Thoracic aorta (tissue), 2 donors: ENCODE measurements at regions not wholly inside any gene's neighbourhood (a gene's known extent, or its start where the extent isn't known, plus 50 kb on each side); places are given as distances from the start of the nearest gene placed in this dataset.

ENCODE experiments used
- ATAC-seq: fragments of 150-250 bp; one replicate; pipeline ENCODE4 v1.8.0; 2017; ENCODE audit warnings: low read depth; ENCODE audit not compliant: insufficient number of reproducible peaks, low FRiP score
- DNase-seq: peaks from one replicate; pipeline ENCODE4 v3.0.0-alpha.2; 2020; ENCODE audit warnings: low spot score
- H3K27ac ChIP-seq, 2 donors: fragments of 200-600 bp; sonication (generic); 1 replicate in 1 of 2; 2 replicates in 1 of 2; pipeline ENCODE4 v1.5.1; 2016; ENCODE audit warnings: mild to moderate bottlenecking in 2 of 2, moderate library complexity in 2 of 2
- H3K27me3 ChIP-seq: fragments of 200-600 bp; sonication (generic); replicated peaks from 2 replicates; pipeline ENCODE4 v1.6.0; 2016; ENCODE audit warnings: mild to moderate bottlenecking; ENCODE audit not compliant: insufficient read depth
- H3K36me3 ChIP-seq: fragments of 200-600 bp; sonication (generic); one replicate; pipeline ENCODE4 v1.5.1; 2016
- H3K4me1 ChIP-seq, 2 donors: fragments of 200-600 bp; sonication (generic); 1 replicate in 1 of 2; 2 replicates in 1 of 2; pipeline versions ENCODE4 v1.5.1 to v1.6.0; 2016; ENCODE audit warnings: low read depth in 2 of 2, mild to moderate bottlenecking in 1 of 2; ENCODE audit not compliant: control insufficient read depth in 1 of 2
- H3K4me3 ChIP-seq: fragments of 200-600 bp; sonication (generic); 2 replicates; pipeline ENCODE4 v1.5.1; 2016; ENCODE audit warnings: mild to moderate bottlenecking
- H3K9me3 ChIP-seq: fragments of 200-600 bp; sonication (generic); 2 replicates; pipeline ENCODE4 v1.5.1; 2016
- CTCF ChIP-seq: fragments of 200-600 bp; sonication (generic); IDR thresholded peaks from one replicate; pipeline ENCODE4 v1.5.1; 2019; ENCODE audit warnings: antibody characterized with exemption

- no peaks in the 10 kb centered on the region for H3K27me3 ChIP-seq
- no peak overlapping the region for H3K4me3 ChIP-seq
- DNase-seq = no peak
- no peak for ATAC-seq
- H3K27ac ChIP-seq = no peak overlapping the region
- no peaks in the 10 kb centered on the region for H3K36me3 ChIP-seq
- no peaks in the 10 kb centered on the region for H3K9me3 ChIP-seq
- TF ChIP-seq CTCF = no peak
- no peaks in the 10 kb centered on the region for H3K4me1 ChIP-seq
Measured at GRCh38 chr3:68163968-68164367, 509.6 kb upstream of the SUCLG2 start.

GRCh38 chr3:68163062-68163461, 508.6 kb upstream of the SUCLG2 start:
- no peak for TF ChIP-seq CTCF
- H3K4me3 ChIP-seq = no peak overlapping the region
- H3K27ac ChIP-seq = no peak overlapping the region
- H3K4me1 ChIP-seq = no peaks in the 10 kb centered on the region
- DNase-seq (no peak), ATAC-seq (no peak)
- H3K9me3 ChIP-seq = no peaks in the 10 kb centered on the region
- no peaks in the 10 kb centered on the region for H3K36me3 ChIP-seq
- no peaks in the 10 kb centered on the region for H3K27me3 ChIP-seq

GRCh38 chr3:68162644-68163043, 508.2 kb upstream of the SUCLG2 start:
- H3K27ac ChIP-seq = no peak overlapping the region
- no peaks in the 10 kb centered on the region for H3K36me3 ChIP-seq
- ATAC-seq (no peak), DNase-seq (no peak)
- H3K4me3 ChIP-seq = no peak overlapping the region
- H3K9me3 ChIP-seq = no peaks in the 10 kb centered on the region
- no peaks in the 10 kb centered on the region for H3K4me1 ChIP-seq
- H3K27me3 ChIP-seq = no peaks in the 10 kb centered on the region
- no peak for TF ChIP-seq CTCF

- Histone ChIP-seq H3K9me3 (no peaks in the 10 kb centered on the region), H3K36me3 (no peaks in the 10 kb centered on the region), H3K4me3 (no peak overlapping the region), H3K27ac (no peak overlapping the region), H3K4me1 (no peaks in the 10 kb centered on the region), H3K27me3 (no peaks in the 10 kb centered on the region)
- no peak for TF ChIP-seq CTCF
- ATAC-seq (no peak), DNase-seq (no peak)
Measured at GRCh38 chr3:68151359-68151758, 496.9 kb upstream of the SUCLG2 start.

- Histone ChIP-seq H3K27ac (no peak overlapping the region), H3K4me1 (no peaks in the 10 kb centered on the region), H3K4me3 (no peak overlapping the region), H3K9me3 (no peaks in the 10 kb centered on the region), H3K36me3 (no peaks in the 10 kb centered on the region), H3K27me3 (no peaks in the 10 kb centered on the region)
- no peak for DNase-seq
- no peak for ATAC-seq
- no peak for TF ChIP-seq CTCF
Measured at GRCh38 chr3:68148447-68148846, 494.0 kb upstream of the SUCLG2 start.
